ENCODE measurements at regions not wholly inside any gene's neighbourhood (a gene's known extent, or its start where the extent isn't known, plus 50 kb on each side); places are given as distances from the start of the nearest gene placed in this dataset.

GRCh38 chr13:106172176-106172905 is 363.1 kb downstream of the EFNB2 start:
- Histone ChIP-seq H3K14ac (ENCODE audit: low read length) (no peak overlapping the region), H3K4me3 (ENCODE audit: low read length in 2 of 2) (no peak overlapping the region), H2BK15ac (ENCODE audit: low read length) (no peak overlapping the region), H3K4ac (ENCODE audit: low read length) (no peak overlapping the region), H3K23ac (ENCODE audit: low read depth, low read length, poor library complexity) (no peak overlapping the region), H3K9me3 (replicated peaks in 1 of 2; ENCODE audit: control insufficient read depth in 2 of 2, insufficient read depth in 1 of 2, low read depth in 1 of 2, low read length in 2 of 2) (no peaks in the 10 kb centered on the region), H2AK5ac (ENCODE audit: low read depth, low read length) (no peak overlapping the region), H4K91ac (ENCODE audit: low read depth, low read length, poor library complexity) (no peak overlapping the region), H3K27me3 (ENCODE audit: control insufficient read depth in 3 of 3, insufficient read depth in 3 of 3, low read depth in 1 of 3, low read length in 3 of 3) (no peaks in the 10 kb centered on the region), H3K18ac (ENCODE audit: low read length) (no peak overlapping the region), H2AFZ (ENCODE audit: low read length) (no peak overlapping the region), H2BK120ac (ENCODE audit: low read depth, low read length) (no peak overlapping the region), H3K9ac (ENCODE audit: low read depth, low read length, poor library complexity) (no peak overlapping the region), H3K4me1 (ENCODE audit: control insufficient read depth in 2 of 2, insufficient read depth in 1 of 2, low read depth in 1 of 2, low read length in 2 of 2) (no peaks in the 10 kb centered on the region), H3K79me1 (ENCODE audit: low read depth, low read length) (no peaks in the 10 kb centered on the region), H2BK5ac (ENCODE audit: low read length) (no peak overlapping the region), H3K36me3 (replicated peaks in 1 of 2; ENCODE audit: control insufficient read depth in 2 of 2, insufficient read depth in 2 of 2, low read length in 2 of 2) (no peaks in the 10 kb centered on the region), H4K8ac (ENCODE audit: low read depth, low read length) (no peak overlapping the region), H2BK12ac (ENCODE audit: low read length) (no peak overlapping the region), H3K4me2 (ENCODE audit: insufficient read depth, low read length, poor library complexity, severe bottlenecking) (no peak overlapping the region), H3K27ac (replicated peaks; ENCODE audit: low read length) (no peak overlapping the region)
- DNase-seq (ENCODE audit: low spot score): no peak
- WGBS, 2 donors (ENCODE audit: extremely low coverage in 2 of 2, insufficient read length in 2 of 2, insufficient replicate concordance in 1 of 2): no CpG with 5 or more reads among the region's 5 CpGs

- no peak overlapping the region for H2BK12ac ChIP-seq (ENCODE audit: low read length)
- no peak overlapping the region for H4K91ac ChIP-seq (ENCODE audit: low read depth, low read length, poor library complexity)
- H3K23ac ChIP-seq (ENCODE audit: low read depth, low read length, poor library complexity): no peak overlapping the region
- no peak overlapping the region for H2BK5ac ChIP-seq (ENCODE audit: low read length)
- H3K36me3 ChIP-seq (replicated peaks in 1 of 2; ENCODE audit: control insufficient read depth in 2 of 2, insufficient read depth in 2 of 2, low read length in 2 of 2): no peaks in the 10 kb centered on the region
- no peaks in the 10 kb centered on the region for H3K27me3 ChIP-seq (ENCODE audit: control insufficient read depth in 3 of 3, insufficient read depth in 3 of 3, low read depth in 1 of 3, low read length in 3 of 3)
- no peak for DNase-seq (ENCODE audit: low spot score)
- no peak overlapping the region for H2BK15ac ChIP-seq (ENCODE audit: low read length)
- no peak overlapping the region for H3K27ac ChIP-seq (replicated peaks; ENCODE audit: low read length)
- H3K4me3 ChIP-seq (ENCODE audit: low read length in 2 of 2): no peak overlapping the region
- H3K4me1 ChIP-seq (ENCODE audit: control insufficient read depth in 2 of 2, insufficient read depth in 1 of 2, low read depth in 1 of 2, low read length in 2 of 2): no peaks in the 10 kb centered on the region
- H2BK120ac ChIP-seq (ENCODE audit: low read depth, low read length): no peak overlapping the region
- no peak overlapping the region for H3K4ac ChIP-seq (ENCODE audit: low read length)
- no peak overlapping the region for H3K4me2 ChIP-seq (ENCODE audit: insufficient read depth, low read length, poor library complexity, severe bottlenecking)
- no peak overlapping the region for H2AK5ac ChIP-seq (ENCODE audit: low read depth, low read length)
- no peaks in the 10 kb centered on the region for H3K9me3 ChIP-seq (replicated peaks in 1 of 2; ENCODE audit: control insufficient read depth in 2 of 2, insufficient read depth in 1 of 2, low read depth in 1 of 2, low read length in 2 of 2)
- H3K18ac ChIP-seq (ENCODE audit: low read length): no peak overlapping the region
- WGBS, 2 donors (ENCODE audit: extremely low coverage in 2 of 2, insufficient read length in 2 of 2, insufficient replicate concordance in 1 of 2): no CpG with 5 or more reads among the region's 3 CpGs
- no peak overlapping the region for H3K9ac ChIP-seq (ENCODE audit: low read depth, low read length, poor library complexity)
- H3K79me1 ChIP-seq (ENCODE audit: low read depth, low read length): no peaks in the 10 kb centered on the region
- H4K8ac ChIP-seq (ENCODE audit: low read depth, low read length): no peak overlapping the region
- no peak overlapping the region for H2AFZ ChIP-seq (ENCODE audit: low read length)
- no peak overlapping the region for H3K14ac ChIP-seq (ENCODE audit: low read length)
Observed at GRCh38 chr13:106163426-106163825, 372.0 kb downstream of the EFNB2 start.

- Histone ChIP-seq H4K91ac (ENCODE audit: low read depth, low read length, poor library complexity) (no peak overlapping the region), H3K4me1 (ENCODE audit: control insufficient read depth in 2 of 2, insufficient read depth in 1 of 2, low read depth in 1 of 2, low read length in 2 of 2) (no peaks in the 10 kb centered on the region), H3K9me3 (replicated peaks in 1 of 2; ENCODE audit: control insufficient read depth in 2 of 2, insufficient read depth in 1 of 2, low read depth in 1 of 2, low read length in 2 of 2) (no peaks in the 10 kb centered on the region), H2BK12ac (ENCODE audit: low read length) (no peak overlapping the region), H2BK5ac (ENCODE audit: low read length) (no peak overlapping the region), H3K9ac (ENCODE audit: low read depth, low read length, poor library complexity) (no peak overlapping the region), H3K79me1 (ENCODE audit: low read depth, low read length) (no peaks in the 10 kb centered on the region), H3K27me3 (ENCODE audit: control insufficient read depth in 3 of 3, insufficient read depth in 3 of 3, low read depth in 1 of 3, low read length in 3 of 3) (no peaks in the 10 kb centered on the region), H3K4me3 (ENCODE audit: low read length in 2 of 2) (no peak overlapping the region), H2BK15ac (ENCODE audit: low read length) (no peak overlapping the region), H4K8ac (ENCODE audit: low read depth, low read length) (no peak overlapping the region), H3K14ac (ENCODE audit: low read length) (no peak overlapping the region), H3K4me2 (ENCODE audit: insufficient read depth, low read length, poor library complexity, severe bottlenecking) (no peak overlapping the region), H2BK120ac (ENCODE audit: low read depth, low read length) (no peak overlapping the region), H2AK5ac (ENCODE audit: low read depth, low read length) (no peak overlapping the region), H3K23ac (ENCODE audit: low read depth, low read length, poor library complexity) (no peak overlapping the region), H3K4ac (ENCODE audit: low read length) (no peak overlapping the region), H2AFZ (ENCODE audit: low read length) (no peak overlapping the region), H3K27ac (replicated peaks; ENCODE audit: low read length) (no peak overlapping the region), H3K36me3 (replicated peaks in 1 of 2; ENCODE audit: control insufficient read depth in 2 of 2, insufficient read depth in 2 of 2, low read length in 2 of 2) (no peaks in the 10 kb centered on the region), H3K18ac (ENCODE audit: low read length) (no peak overlapping the region)
- WGBS, 2 donors (ENCODE audit: extremely low coverage in 2 of 2, insufficient read length in 2 of 2, insufficient replicate concordance in 1 of 2): no CpG with 5 or more reads among the region's 3 CpGs
- no peak for DNase-seq (ENCODE audit: low spot score)
Observed at GRCh38 chr13:106161146-106161545, 374.3 kb downstream of the EFNB2 start.

- no CpG with 5 or more reads among the region's 20 CpGs for WGBS, 2 donors (ENCODE audit: extremely low coverage in 2 of 2, insufficient read length in 2 of 2, insufficient replicate concordance in 1 of 2)
- H4K8ac ChIP-seq (ENCODE audit: low read depth, low read length): no peak overlapping the region
- H3K14ac ChIP-seq (ENCODE audit: low read length): no peak overlapping the region
- no peak overlapping the region for H4K91ac ChIP-seq (ENCODE audit: low read depth, low read length, poor library complexity)
- H3K23ac ChIP-seq (ENCODE audit: low read depth, low read length, poor library complexity): no peak overlapping the region
- no peaks in the 10 kb centered on the region for H3K4me1 ChIP-seq (ENCODE audit: control insufficient read depth in 2 of 2, insufficient read depth in 1 of 2, low read depth in 1 of 2, low read length in 2 of 2)
- H2AFZ ChIP-seq (ENCODE audit: low read length): no peak overlapping the region
- H2AK5ac ChIP-seq (ENCODE audit: low read depth, low read length): no peak overlapping the region
- H2BK5ac ChIP-seq (ENCODE audit: low read length): no peak overlapping the region
- H3K4me3 ChIP-seq (ENCODE audit: low read length in 2 of 2): no peak overlapping the region
- H3K4me2 ChIP-seq (ENCODE audit: insufficient read depth, low read length, poor library complexity, severe bottlenecking): no peak overlapping the region
- no peak for DNase-seq (ENCODE audit: low spot score)
- no peak overlapping the region for H3K4ac ChIP-seq (ENCODE audit: low read length)
- H3K18ac ChIP-seq (ENCODE audit: low read length): peak overlapping the region; percentile 15
- no peak overlapping the region for H2BK120ac ChIP-seq (ENCODE audit: low read depth, low read length)
- no peaks in the 10 kb centered on the region for H3K36me3 ChIP-seq (replicated peaks in 1 of 2; ENCODE audit: control insufficient read depth in 2 of 2, insufficient read depth in 2 of 2, low read length in 2 of 2)
- no peak overlapping the region for H3K9ac ChIP-seq (ENCODE audit: low read depth, low read length, poor library complexity)
- no peaks in the 10 kb centered on the region for H3K9me3 ChIP-seq (replicated peaks in 1 of 2; ENCODE audit: control insufficient read depth in 2 of 2, insufficient read depth in 1 of 2, low read depth in 1 of 2, low read length in 2 of 2)
- no peak overlapping the region for H3K27ac ChIP-seq (replicated peaks; ENCODE audit: low read length)
- no peaks in the 10 kb centered on the region for H3K79me1 ChIP-seq (ENCODE audit: low read depth, low read length)
- H3K27me3 ChIP-seq (ENCODE audit: control insufficient read depth in 3 of 3, insufficient read depth in 3 of 3, low read depth in 1 of 3, low read length in 3 of 3): no peaks in the 10 kb centered on the region
- no peak overlapping the region for H2BK15ac ChIP-seq (ENCODE audit: low read length)
- no peak overlapping the region for H2BK12ac ChIP-seq (ENCODE audit: low read length)
Observed at GRCh38 chr13:106159295-106160195, 375.9 kb downstream of the EFNB2 start.

All from neuronal stem cell (in vitro differentiated cells).